HFFc6 (cell line): ENCODE measurements at regions not wholly inside any gene's neighbourhood (a gene's known extent, or its start where the extent isn't known, plus 50 kb on each side); places are given as distances from the start of the nearest gene placed in this dataset.
A peak's percentile ranks its signal among the peaks of the same experiment; 100 is the strongest.

ENCODE experiments used
- DNase-seq: peaks from one replicate; pipeline ENCODE4 v3.0.0-alpha.2; 2018
- H3K27ac Mint-ChIP-seq: 2 replicates; pipeline ENCODE4 v1.8.0; 2020; ENCODE audit warnings: mild to moderate bottlenecking, mixed read lengths
- H3K27me3 Mint-ChIP-seq: 2 replicates; pipeline ENCODE4 v1.8.0; 2021; ENCODE audit warnings: mild to moderate bottlenecking, moderate library complexity, mixed read lengths; ENCODE audit not compliant: insufficient read depth
- H3K36me3 Mint-ChIP-seq: 2 replicates; pipeline ENCODE4 v1.8.0; 2021; ENCODE audit warnings: low read depth, mixed read lengths
- H3K4me1 Mint-ChIP-seq: 2 replicates; pipeline ENCODE4 v1.8.0; 2020; ENCODE audit warnings: low read depth, mixed read lengths
- H3K4me3 Mint-ChIP-seq: 2 replicates; pipeline ENCODE4 v1.8.0; 2020; ENCODE audit warnings: mild to moderate bottlenecking, moderate library complexity, mixed read lengths
- H3K9me3 Mint-ChIP-seq: 2 replicates; pipeline ENCODE4 v1.8.0; 2020; ENCODE audit warnings: mild to moderate bottlenecking, mixed read lengths
- TF ChIP-seq, protein P1 (sequence below): fragments of 200-600 bp; sonication (generic); IDR thresholded peaks from 2 replicates; pipeline ENCODE4 v1.5.0; 2021; ENCODE audit warnings: antibody characterized with exemption, mild to moderate bottlenecking

DNA sequence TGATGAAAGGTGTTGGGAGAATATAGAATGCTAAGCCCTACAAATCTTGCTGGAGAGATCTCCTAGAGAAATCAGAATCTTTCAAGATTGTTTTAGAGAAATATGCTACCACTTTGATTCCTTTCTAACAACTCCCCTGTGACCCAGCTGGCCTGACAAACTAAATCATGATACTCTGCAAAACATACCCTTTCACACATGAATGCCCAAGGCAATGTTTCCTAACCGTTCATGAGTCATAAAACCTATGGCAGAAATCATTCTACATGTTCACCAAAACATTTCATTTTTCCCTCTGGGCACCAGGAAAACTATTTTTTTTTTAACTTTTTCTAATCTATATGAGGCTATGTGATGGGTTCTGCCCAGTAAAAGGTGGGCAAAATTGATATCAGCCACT lies 77.8 kb upstream of the SETBP1 start:
- Mint-ChIP-seq H3K4me3 (no peak overlapping the region), H3K27me3 (peaks cover 2% of the 10 kb centered on the region; the same call in 1 of the 2 replicates), H3K27ac (no peak overlapping the region; the same call in 1 of the 2 replicates), H3K9me3 (no peaks in the 10 kb centered on the region; the same call in 1 of the 2 replicates), H3K36me3 (no peaks in the 10 kb centered on the region), H3K4me1 (peaks cover 15% of the 10 kb centered on the region; the same call in 1 of the 2 replicates)
- DNase-seq: peak; percentile 24
- TF ChIP-seq, protein P1, sequence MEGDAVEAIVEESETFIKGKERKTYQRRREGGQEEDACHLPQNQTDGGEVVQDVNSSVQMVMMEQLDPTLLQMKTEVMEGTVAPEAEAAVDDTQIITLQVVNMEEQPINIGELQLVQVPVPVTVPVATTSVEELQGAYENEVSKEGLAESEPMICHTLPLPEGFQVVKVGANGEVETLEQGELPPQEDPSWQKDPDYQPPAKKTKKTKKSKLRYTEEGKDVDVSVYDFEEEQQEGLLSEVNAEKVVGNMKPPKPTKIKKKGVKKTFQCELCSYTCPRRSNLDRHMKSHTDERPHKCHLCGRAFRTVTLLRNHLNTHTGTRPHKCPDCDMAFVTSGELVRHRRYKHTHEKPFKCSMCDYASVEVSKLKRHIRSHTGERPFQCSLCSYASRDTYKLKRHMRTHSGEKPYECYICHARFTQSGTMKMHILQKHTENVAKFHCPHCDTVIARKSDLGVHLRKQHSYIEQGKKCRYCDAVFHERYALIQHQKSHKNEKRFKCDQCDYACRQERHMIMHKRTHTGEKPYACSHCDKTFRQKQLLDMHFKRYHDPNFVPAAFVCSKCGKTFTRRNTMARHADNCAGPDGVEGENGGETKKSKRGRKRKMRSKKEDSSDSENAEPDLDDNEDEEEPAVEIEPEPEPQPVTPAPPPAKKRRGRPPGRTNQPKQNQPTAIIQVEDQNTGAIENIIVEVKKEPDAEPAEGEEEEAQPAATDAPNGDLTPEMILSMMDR: no peak

DNA sequence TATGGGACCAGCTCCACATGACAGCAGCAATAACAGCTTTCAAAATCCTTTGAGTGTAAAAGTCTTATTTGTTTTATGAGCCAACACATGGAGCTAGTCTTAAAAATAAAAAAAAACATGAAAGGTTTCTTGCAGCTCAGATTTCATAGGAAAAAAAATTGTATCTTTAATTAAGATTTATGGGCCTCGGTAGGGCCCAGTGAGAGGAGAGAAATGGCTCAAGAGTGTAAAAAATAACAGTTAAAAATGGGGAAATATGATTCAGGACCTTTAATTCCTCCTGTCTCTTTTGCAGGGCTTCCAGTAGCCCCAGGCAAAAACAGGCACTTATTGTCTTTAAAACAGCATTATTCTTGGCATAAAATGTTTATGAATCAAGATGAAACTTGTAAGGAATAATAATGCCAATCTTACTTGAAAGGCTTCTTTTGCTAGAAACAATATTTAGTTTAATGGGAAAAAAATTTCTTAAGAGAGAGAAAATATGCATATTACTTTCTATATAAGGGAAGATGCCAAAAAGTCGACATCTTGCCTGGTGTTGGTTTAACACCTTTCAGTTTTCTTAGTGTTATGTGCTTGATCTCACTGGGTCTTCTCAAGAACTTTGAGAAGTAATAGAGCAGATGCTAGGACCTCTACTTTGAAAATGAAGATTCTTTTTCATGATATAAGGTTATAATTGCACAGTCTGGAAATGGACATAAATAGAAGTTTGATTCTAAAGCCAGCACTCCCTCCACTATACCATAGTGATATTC lies 71.3 kb upstream of the SETBP1 start:
- H3K27ac Mint-ChIP-seq: no peak overlapping the region
- no peaks in the 10 kb centered on the region for H3K4me1 Mint-ChIP-seq
- peaks cover 6% of the 10 kb centered on the region; the same call in 1 of the 2 replicates for H3K9me3 Mint-ChIP-seq
- DNase-seq: no peak
- H3K36me3 Mint-ChIP-seq: no peaks in the 10 kb centered on the region
- no peaks in the 10 kb centered on the region for H3K27me3 Mint-ChIP-seq
- TF ChIP-seq, protein P1: no peak
- no peak overlapping the region for H3K4me3 Mint-ChIP-seq

DNA sequence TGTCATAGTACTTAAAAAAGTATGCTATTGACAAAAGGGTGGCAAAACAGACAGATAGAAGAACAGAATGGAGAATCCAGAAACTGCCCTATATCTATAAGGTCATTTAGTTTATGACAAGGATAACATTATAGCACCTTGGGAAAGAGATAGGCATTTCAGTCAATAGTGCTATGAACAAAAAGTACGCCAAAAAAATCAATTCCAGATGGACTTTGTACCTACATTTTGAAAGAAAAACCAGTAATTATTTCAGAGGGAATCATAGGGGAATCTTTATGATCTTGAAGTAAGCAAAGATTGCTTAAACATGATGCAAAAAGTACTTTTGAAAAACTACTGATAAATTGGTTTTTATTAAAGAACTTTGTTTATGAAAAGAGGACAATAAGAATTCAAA lies 59.9 kb upstream of the SETBP1 start:
- TF ChIP-seq, protein P1: no peak
- H3K4me3 Mint-ChIP-seq: no peak overlapping the region

DNA sequence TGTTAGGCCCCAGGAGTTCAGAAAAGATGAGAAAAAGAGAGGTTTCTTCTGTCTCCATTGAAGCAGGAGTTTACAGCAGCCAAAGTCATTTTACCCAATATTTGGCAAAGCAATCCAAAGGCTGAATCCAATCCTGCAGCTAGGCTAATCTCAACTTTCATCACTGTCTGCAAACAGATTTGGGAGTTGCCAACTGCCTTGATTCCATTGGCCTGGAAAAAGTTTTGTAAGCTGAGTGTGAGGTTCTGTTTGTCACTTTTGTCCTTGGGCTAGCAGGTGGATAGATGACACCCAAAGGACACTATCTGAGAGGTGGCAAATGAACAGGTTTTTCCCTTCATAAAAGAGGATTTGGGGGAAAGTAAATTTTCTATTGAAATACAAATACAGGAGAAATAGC lies 56.6 kb upstream of the SETBP1 start:
- Mint-ChIP-seq H3K4me3 (no peak overlapping the region), H3K36me3 (no peaks in the 10 kb centered on the region), H3K27ac (no peak overlapping the region), H3K27me3 (no peaks in the 10 kb centered on the region; the same call in 1 of the 2 replicates), H3K9me3 (peaks cover 16% of the 10 kb centered on the region; the same call in 1 of the 2 replicates), H3K4me1 (peaks cover 7% of the 10 kb centered on the region; the same call in 1 of the 2 replicates)
- DNase-seq: no peak
- TF ChIP-seq, protein P1: no peak

More for the DNA sequence above, 59.9 kb upstream of the SETBP1 start:
- H3K4me1 Mint-ChIP-seq: no peaks in the 10 kb centered on the region
- H3K9me3 Mint-ChIP-seq: peaks cover 28% of the 10 kb centered on the region
- no peaks in the 10 kb centered on the region for H3K36me3 Mint-ChIP-seq
- no peak overlapping the region for H3K27ac Mint-ChIP-seq
- H3K27me3 Mint-ChIP-seq: no peaks in the 10 kb centered on the region; the same call in none of the 2 replicates
- no peak for DNase-seq

DNA sequence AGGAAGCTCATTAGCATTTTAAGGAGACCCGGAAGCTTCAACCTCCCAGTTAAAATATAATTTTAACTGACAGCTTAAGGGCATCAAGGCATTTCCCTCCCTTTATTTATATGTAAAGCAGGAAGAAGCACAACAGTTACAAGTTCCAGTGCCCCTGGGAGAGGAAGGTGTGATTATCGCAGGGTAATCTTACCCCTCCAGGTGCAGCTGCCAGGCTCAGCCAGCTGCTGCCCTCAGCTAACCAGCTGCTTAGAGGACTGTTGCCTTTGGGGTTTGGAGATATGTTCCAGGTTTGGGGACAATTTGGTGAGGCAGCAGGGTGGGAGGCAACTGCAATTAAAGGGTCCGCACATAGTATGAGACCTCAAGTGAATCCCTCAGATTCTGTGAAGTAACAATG lies 55.3 kb upstream of the SETBP1 start:
- Mint-ChIP-seq H3K4me3 (no peak overlapping the region), H3K9me3 (peaks cover 16% of the 10 kb centered on the region; the same call in 1 of the 2 replicates), H3K27me3 (no peaks in the 10 kb centered on the region), H3K36me3 (no peaks in the 10 kb centered on the region), H3K27ac (no peak overlapping the region), H3K4me1 (peaks cover 7% of the 10 kb centered on the region; the same call in 1 of the 2 replicates)
- DNase-seq: no peak
- TF ChIP-seq, protein P1: no peak
